ENCODE measurements at regions not wholly inside any gene's neighbourhood (a gene's known extent, or its start where the extent isn't known, plus 50 kb on each side); places are given as distances from the start of the nearest gene placed in this dataset.

- H2BK12ac ChIP-seq (ENCODE audit: low read length), result no peak overlapping the region
- no CpG with 5 or more reads among the region's 1 CpG for WGBS, 2 donors (ENCODE audit: extremely low coverage in 2 of 2, insufficient read length in 2 of 2, insufficient replicate concordance in 1 of 2)
- H4K91ac ChIP-seq (ENCODE audit: low read depth, low read length, poor library complexity), result no peak overlapping the region
- no peak overlapping the region for H3K4me2 ChIP-seq (ENCODE audit: insufficient read depth, low read length, poor library complexity, severe bottlenecking)
- peaks cover 0 to under 1% of the 10 kb centered on the region in 2 donors for H3K4me1 ChIP-seq (ENCODE audit: control insufficient read depth in 2 of 2, insufficient read depth in 1 of 2, low read depth in 1 of 2, low read length in 2 of 2)
- no peak overlapping the region for H3K4me3 ChIP-seq (ENCODE audit: low read length in 2 of 2)
- no peak overlapping the region for H2AFZ ChIP-seq (ENCODE audit: low read length)
- H4K8ac ChIP-seq (ENCODE audit: low read depth, low read length), result no peak overlapping the region
- no peak overlapping the region for H3K14ac ChIP-seq (ENCODE audit: low read length)
- H2BK120ac ChIP-seq (ENCODE audit: low read depth, low read length), result no peak overlapping the region
- H2AK5ac ChIP-seq (ENCODE audit: low read depth, low read length), result no peak overlapping the region
- H3K79me1 ChIP-seq (ENCODE audit: low read depth, low read length), result no peaks in the 10 kb centered on the region
- no peak overlapping the region for H3K4ac ChIP-seq (ENCODE audit: low read length)
- H2BK5ac ChIP-seq (ENCODE audit: low read length), result no peak overlapping the region
- peaks cover 0 to 4% (median 0%) of the 10 kb centered on the region in 3 experiments for H3K27me3 ChIP-seq (ENCODE audit: control insufficient read depth in 3 of 3, insufficient read depth in 3 of 3, low read depth in 1 of 3, low read length in 3 of 3)
- H3K18ac ChIP-seq (ENCODE audit: low read length), result no peak overlapping the region
- H3K9me3 ChIP-seq (replicated peaks in 1 of 2; ENCODE audit: control insufficient read depth in 2 of 2, insufficient read depth in 1 of 2, low read depth in 1 of 2, low read length in 2 of 2), result no peaks in the 10 kb centered on the region
- H3K36me3 ChIP-seq (replicated peaks in 1 of 2; ENCODE audit: control insufficient read depth in 2 of 2, insufficient read depth in 2 of 2, low read length in 2 of 2), result no peaks in the 10 kb centered on the region
- H3K9ac ChIP-seq (ENCODE audit: low read depth, low read length, poor library complexity), result no peak overlapping the region
- no peak overlapping the region for H2BK15ac ChIP-seq (ENCODE audit: low read length)
- DNase-seq (ENCODE audit: low spot score), result no peak
- H3K23ac ChIP-seq (ENCODE audit: low read depth, low read length, poor library complexity), result no peak overlapping the region
- no peak overlapping the region for H3K27ac ChIP-seq (replicated peaks; ENCODE audit: low read length)
Measured at GRCh38 chr1:173341971-173342370, 134.8 kb upstream of the TNFSF4 start.

DNA sequence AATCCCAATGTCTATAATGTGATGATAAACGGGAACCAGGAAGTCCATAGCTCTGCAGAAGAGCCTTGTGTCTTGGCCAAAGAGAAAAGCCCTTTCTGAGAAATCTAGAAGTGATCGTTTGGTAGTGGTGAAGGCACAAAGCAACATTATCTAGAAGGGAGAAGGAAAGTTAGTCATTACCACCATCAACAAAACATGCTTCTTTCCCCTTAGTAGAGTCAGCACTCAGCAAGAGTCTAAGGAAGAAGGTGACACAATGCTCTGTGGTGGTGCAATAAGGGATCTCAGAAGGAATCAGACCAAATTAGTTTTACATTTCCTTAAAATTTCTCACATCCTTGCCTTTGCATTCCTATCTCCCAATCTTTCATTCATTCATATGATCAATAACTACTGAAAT is 134.4 kb upstream of the PRDX6 start:
- no peak overlapping the region for H2BK120ac ChIP-seq (ENCODE audit: low read depth, low read length)
- no peaks in the 10 kb centered on the region for H3K36me3 ChIP-seq (replicated peaks in 1 of 2; ENCODE audit: control insufficient read depth in 2 of 2, insufficient read depth in 2 of 2, low read length in 2 of 2)
- H4K8ac ChIP-seq (ENCODE audit: low read depth, low read length), result no peak overlapping the region
- no peak overlapping the region for H2AFZ ChIP-seq (ENCODE audit: low read length)
- H3K4me2 ChIP-seq (ENCODE audit: insufficient read depth, low read length, poor library complexity, severe bottlenecking), result no peak overlapping the region
- no peak overlapping the region for H3K27ac ChIP-seq (replicated peaks; ENCODE audit: low read length)
- no peak for DNase-seq (ENCODE audit: low spot score)
- H3K4ac ChIP-seq (ENCODE audit: low read length), result no peak overlapping the region
- no peak overlapping the region for H4K91ac ChIP-seq (ENCODE audit: low read depth, low read length, poor library complexity)
- H2BK15ac ChIP-seq (ENCODE audit: low read length), result no peak overlapping the region
- H2AK5ac ChIP-seq (ENCODE audit: low read depth, low read length), result no peak overlapping the region
- no CpG with 5 or more reads among the region's 2 CpGs for WGBS, 2 donors (ENCODE audit: extremely low coverage in 2 of 2, insufficient read length in 2 of 2, insufficient replicate concordance in 1 of 2)
- H3K4me3 ChIP-seq (ENCODE audit: low read length in 2 of 2), result no peak overlapping the region
- no peak overlapping the region for H3K9ac ChIP-seq (ENCODE audit: low read depth, low read length, poor library complexity)
- no peak overlapping the region for H2BK5ac ChIP-seq (ENCODE audit: low read length)
- peaks cover 0 to 4% (median 0%) of the 10 kb centered on the region in 3 experiments for H3K27me3 ChIP-seq (ENCODE audit: control insufficient read depth in 3 of 3, insufficient read depth in 3 of 3, low read depth in 1 of 3, low read length in 3 of 3)
- peaks cover 0 to 2% of the 10 kb centered on the region in 2 donors for H3K4me1 ChIP-seq (ENCODE audit: control insufficient read depth in 2 of 2, insufficient read depth in 1 of 2, low read depth in 1 of 2, low read length in 2 of 2)
- H3K79me1 ChIP-seq (ENCODE audit: low read depth, low read length), result no peaks in the 10 kb centered on the region
- no peak overlapping the region for H2BK12ac ChIP-seq (ENCODE audit: low read length)
- H3K9me3 ChIP-seq (replicated peaks in 1 of 2; ENCODE audit: control insufficient read depth in 2 of 2, insufficient read depth in 1 of 2, low read depth in 1 of 2, low read length in 2 of 2), result no peaks in the 10 kb centered on the region
- no peak overlapping the region for H3K23ac ChIP-seq (ENCODE audit: low read depth, low read length, poor library complexity)
- no peak overlapping the region for H3K18ac ChIP-seq (ENCODE audit: low read length)
- no peak overlapping the region for H3K14ac ChIP-seq (ENCODE audit: low read length)

GRCh38 chr1:173344034-173344743 is 132.9 kb upstream of the PRDX6 start:
- Histone ChIP-seq H3K9ac (ENCODE audit: low read depth, low read length, poor library complexity) (no peak overlapping the region), H2BK5ac (ENCODE audit: low read length) (no peak overlapping the region), H3K14ac (ENCODE audit: low read length) (no peak overlapping the region), H3K18ac (ENCODE audit: low read length) (no peak overlapping the region), H3K23ac (ENCODE audit: low read depth, low read length, poor library complexity) (no peak overlapping the region), H2BK120ac (ENCODE audit: low read depth, low read length) (no peak overlapping the region), H3K4ac (ENCODE audit: low read length) (no peak overlapping the region), H3K27ac (replicated peaks; ENCODE audit: low read length) (no peak overlapping the region), H3K9me3 (replicated peaks in 1 of 2; ENCODE audit: control insufficient read depth in 2 of 2, insufficient read depth in 1 of 2, low read depth in 1 of 2, low read length in 2 of 2) (no peaks in the 10 kb centered on the region), H2AFZ (ENCODE audit: low read length) (no peak overlapping the region), H4K91ac (ENCODE audit: low read depth, low read length, poor library complexity) (no peak overlapping the region), H3K79me1 (ENCODE audit: low read depth, low read length) (no peaks in the 10 kb centered on the region), H4K8ac (ENCODE audit: low read depth, low read length) (no peak overlapping the region), H3K27me3 (ENCODE audit: control insufficient read depth in 3 of 3, insufficient read depth in 3 of 3, low read depth in 1 of 3, low read length in 3 of 3) (peaks cover 0 to 4% (median 0%) of the 10 kb centered on the region in 3 experiments), H3K36me3 (replicated peaks in 1 of 2; ENCODE audit: control insufficient read depth in 2 of 2, insufficient read depth in 2 of 2, low read length in 2 of 2) (no peaks in the 10 kb centered on the region), H2AK5ac (ENCODE audit: low read depth, low read length) (no peak overlapping the region), H3K4me3 (ENCODE audit: low read length in 2 of 2) (no peak overlapping the region), H3K4me1 (ENCODE audit: control insufficient read depth in 2 of 2, insufficient read depth in 1 of 2, low read depth in 1 of 2, low read length in 2 of 2) (peaks cover 0 to 4% of the 10 kb centered on the region in 2 donors), H2BK12ac (ENCODE audit: low read length) (no peak overlapping the region), H2BK15ac (ENCODE audit: low read length) (no peak overlapping the region), H3K4me2 (ENCODE audit: insufficient read depth, low read length, poor library complexity, severe bottlenecking) (no peak overlapping the region)
- DNase-seq (ENCODE audit: low spot score), result no peak
- no CpG with 5 or more reads among the region's 4 CpGs for WGBS, 2 donors (ENCODE audit: extremely low coverage in 2 of 2, insufficient read length in 2 of 2, insufficient replicate concordance in 1 of 2)

DNA sequence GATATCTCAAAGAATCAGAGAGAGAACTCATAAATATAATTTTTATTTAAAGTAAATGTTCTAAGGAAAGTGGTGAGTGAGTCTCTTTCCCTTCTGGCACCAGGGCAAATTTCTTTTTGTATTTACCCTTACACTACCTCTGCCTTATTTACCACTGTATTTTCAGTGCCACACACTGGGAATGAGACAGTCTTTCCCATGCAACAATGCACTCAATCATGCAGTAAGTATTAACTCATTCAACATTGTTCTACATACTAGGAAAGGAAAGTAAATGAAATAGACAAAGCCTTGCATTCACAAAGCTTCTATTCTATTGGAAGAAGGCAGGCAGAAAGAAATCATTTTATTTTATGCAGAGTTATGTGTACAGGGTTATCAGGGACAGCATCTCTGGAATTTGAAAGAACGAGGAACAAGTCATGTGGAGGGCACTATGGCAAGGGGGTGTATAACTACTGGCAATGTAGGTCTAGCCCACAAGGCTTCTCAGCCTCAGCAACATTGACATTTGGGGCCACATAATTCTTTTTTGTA is 129.8 kb upstream of the PRDX6 start:
- Histone ChIP-seq H2AK5ac (ENCODE audit: low read depth, low read length) (no peak overlapping the region), H2BK120ac (ENCODE audit: low read depth, low read length) (no peak overlapping the region), H3K4ac (ENCODE audit: low read length) (no peak overlapping the region), H3K36me3 (replicated peaks in 1 of 2; ENCODE audit: control insufficient read depth in 2 of 2, insufficient read depth in 2 of 2, low read length in 2 of 2) (no peaks in the 10 kb centered on the region), H3K4me3 (ENCODE audit: low read length in 2 of 2) (no peak overlapping the region), H3K14ac (ENCODE audit: low read length) (no peak overlapping the region), H2BK15ac (ENCODE audit: low read length) (no peak overlapping the region), H3K4me1 (ENCODE audit: control insufficient read depth in 2 of 2, insufficient read depth in 1 of 2, low read depth in 1 of 2, low read length in 2 of 2) (peaks cover 0 to 4% of the 10 kb centered on the region in 2 donors), H2AFZ (ENCODE audit: low read length) (no peak overlapping the region), H3K9ac (ENCODE audit: low read depth, low read length, poor library complexity) (no peak overlapping the region), H3K4me2 (ENCODE audit: insufficient read depth, low read length, poor library complexity, severe bottlenecking) (no peak overlapping the region), H2BK5ac (ENCODE audit: low read length) (no peak overlapping the region), H3K23ac (ENCODE audit: low read depth, low read length, poor library complexity) (no peak overlapping the region), H4K91ac (ENCODE audit: low read depth, low read length, poor library complexity) (no peak overlapping the region), H4K8ac (ENCODE audit: low read depth, low read length) (no peak overlapping the region), H3K18ac (ENCODE audit: low read length) (no peak overlapping the region), H3K9me3 (replicated peaks in 1 of 2; ENCODE audit: control insufficient read depth in 2 of 2, insufficient read depth in 1 of 2, low read depth in 1 of 2, low read length in 2 of 2) (no peaks in the 10 kb centered on the region), H3K27ac (replicated peaks; ENCODE audit: low read length) (no peak overlapping the region), H3K79me1 (ENCODE audit: low read depth, low read length) (no peaks in the 10 kb centered on the region), H2BK12ac (ENCODE audit: low read length) (no peak overlapping the region), H3K27me3 (ENCODE audit: control insufficient read depth in 3 of 3, insufficient read depth in 3 of 3, low read depth in 1 of 3, low read length in 3 of 3) (peaks cover 0 to 4% (median 0%) of the 10 kb centered on the region in 3 experiments)
- DNase-seq (ENCODE audit: low spot score), result peak; percentile 5
- no CpG with 5 or more reads among the region's 1 CpG for WGBS, 2 donors (ENCODE audit: extremely low coverage in 2 of 2, insufficient read length in 2 of 2, insufficient replicate concordance in 1 of 2)

Measured in neuronal stem cell (in vitro differentiated cells).